Activated gamma-delta T cell treated with anti-CD3 and anti-CD28 coated beads, Interleukin-2, amount 50 U/mL, for 16 hours (primary cell): ENCODE measurements at regions not wholly inside any gene's neighbourhood (a gene's known extent, or its start where the extent isn't known, plus 50 kb on each side); places are given as distances from the start of the nearest gene placed in this dataset.
"Not testable (repeated sequence)": the region's sequence is repeated elsewhere in the genome, so short reads cannot be mapped to it uniquely, and the experiment has no call there.

Experiments used
- DNase-seq: peaks from one replicate; pipeline ENCODE4 v3.0.0-alpha.2; 2020; ENCODE audit warnings: low read depth

- no peak for DNase-seq
Measured at GRCh38 chr7:130948822-130949221, 214.8 kb upstream of the KLF14 start.

GRCh38 chr7:130949550-130949949 is 215.5 kb upstream of the KLF14 start:
- DNase-seq, result no peak

GRCh38 chr7:130950054-130950453 is 216.0 kb upstream of the KLF14 start:
- no peak for DNase-seq

- DNase-seq, result no peak
Measured at GRCh38 chr7:130950741-130951140, 216.7 kb upstream of the KLF14 start.

GRCh38 chr7:130951303-130951975 is 217.4 kb upstream of the KLF14 start:
- DNase-seq, result no peak

- no peak for DNase-seq
Measured at GRCh38 chr7:130951976-130952876, 218.2 kb upstream of the KLF14 start.

GRCh38 chr7:130953196-130953595 is 219.2 kb upstream of the KLF14 start:
- DNase-seq, result no peak

GRCh38 chr7:130954918-130955564 is 221.0 kb upstream of the KLF14 start:
- no peak for DNase-seq

- no peak for DNase-seq
Measured at GRCh38 chr7:130955565-130955919, 221.5 kb upstream of the KLF14 start.

GRCh38 chr7:130956417-130957136 is 222.6 kb upstream of the KLF14 start:
- DNase-seq, result no peak

GRCh38 chr7:130957137-130957513 is 223.1 kb upstream of the KLF14 start:
- no peak for DNase-seq

GRCh38 chr7:130957722-130958435 is 223.9 kb upstream of the KLF14 start:
- DNase-seq, result not testable (repeated sequence)

GRCh38 chr7:130958846-130959245 is 224.8 kb upstream of the KLF14 start:
- DNase-seq, result no peak

- no peak for DNase-seq
Measured at GRCh38 chr7:130959743-130960207, 225.8 kb upstream of the KLF14 start.

GRCh38 chr7:130960208-130960988 is 226.4 kb upstream of the KLF14 start:
- DNase-seq, result peak; percentile 35

GRCh38 chr7:130961128-130961601 is 227.2 kb upstream of the KLF14 start:
- peak; percentile 56 for DNase-seq

GRCh38 chr7:130962109-130962508 is 228.1 kb upstream of the KLF14 start:
- no peak for DNase-seq

- DNase-seq, result no peak
Measured at GRCh38 chr7:130963339-130963738, 229.3 kb upstream of the KLF14 start.

GRCh38 chr7:130965515-130965914 is 231.5 kb upstream of the KLF14 start:
- no peak for DNase-seq

- no peak for DNase-seq
Measured at GRCh38 chr7:130966246-130967009, 232.4 kb upstream of the KLF14 start.
